GM19099 (cell line): ENCODE measurements at regions not wholly inside any gene's neighbourhood (a gene's known extent, or its start where the extent isn't known, plus 50 kb on each side); places are given as distances from the start of the nearest gene placed in this dataset.
A peak's percentile ranks its signal among the peaks of the same experiment; 100 is the strongest.

Experiments used
- POLR2A ChIP-seq: IDR thresholded peaks from 3 replicates; pipeline ENCODE4 v1.6.1; 2011; ENCODE audit warnings: low read depth; ENCODE audit not compliant: insufficient read length; ENCODE audit errors: extremely low read depth

DNA sequence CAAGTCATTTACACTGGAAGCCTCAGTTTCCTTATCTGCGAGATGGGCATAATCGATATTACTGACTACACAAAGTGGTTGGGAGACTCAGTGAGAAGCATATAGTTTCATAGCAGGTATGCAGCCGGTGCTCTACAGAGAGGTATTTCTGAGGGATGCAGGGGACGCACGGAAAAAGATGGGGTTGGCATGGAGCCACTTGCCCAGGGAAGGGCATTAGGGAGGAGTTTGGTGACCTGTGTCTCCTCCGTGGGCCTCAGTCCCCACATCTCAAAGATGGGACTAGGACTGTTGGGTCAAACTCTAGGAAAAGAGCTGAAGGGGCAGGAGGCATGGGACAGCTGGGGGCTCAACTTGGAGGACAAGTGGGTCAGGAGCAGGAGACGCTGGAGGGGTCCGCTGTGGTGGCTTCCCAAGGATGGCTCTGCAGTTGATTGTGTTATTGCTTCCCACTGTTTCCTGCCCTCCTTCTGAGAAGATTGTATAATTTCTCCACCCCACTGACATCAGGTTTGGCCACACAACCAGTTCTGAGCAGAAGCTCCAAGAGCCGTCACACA lies 158.6 kb upstream of the ALDH1B1 start:
- no peak for TF ChIP-seq POLR2A

DNA sequence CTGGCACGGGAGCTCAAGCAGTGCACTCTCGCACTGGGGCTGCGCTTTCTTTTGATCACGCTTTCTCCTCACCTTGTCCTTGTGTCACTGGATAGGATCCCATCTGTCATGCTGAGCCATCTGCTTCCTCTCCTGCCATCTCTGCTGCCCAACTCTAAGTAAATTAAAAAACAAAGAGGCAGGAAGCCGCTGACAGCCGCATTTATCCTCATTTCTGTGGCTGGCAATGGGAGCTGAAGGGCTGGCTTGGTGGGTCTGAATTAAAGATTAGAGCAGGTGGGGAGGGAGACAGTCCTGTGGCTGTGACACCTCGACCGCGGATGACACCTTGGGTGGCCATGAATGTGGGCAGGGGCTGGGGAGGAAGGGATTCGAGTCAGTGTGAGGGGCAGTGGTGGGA lies 159.2 kb upstream of the ALDH1B1 start:
- no peak for TF ChIP-seq POLR2A

DNA sequence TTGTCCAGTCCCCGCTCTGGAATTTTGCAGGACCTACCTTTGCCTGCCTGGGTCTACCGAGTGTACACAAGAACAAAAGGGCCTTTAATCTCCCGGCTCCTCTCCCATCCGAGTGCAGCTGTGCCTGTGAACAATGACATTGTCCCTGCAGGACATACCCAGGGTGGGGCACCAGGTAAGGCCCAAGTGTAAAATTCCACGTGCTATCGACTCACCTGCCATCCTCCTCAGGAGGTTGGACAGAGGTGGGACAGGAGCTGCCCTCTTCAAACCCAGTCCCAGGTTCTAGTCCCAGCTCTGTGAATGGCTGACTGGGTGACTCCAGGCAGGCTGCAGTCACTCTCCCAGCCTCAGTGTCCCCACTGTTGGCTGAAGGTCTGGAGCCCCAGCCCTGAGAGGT lies 159.6 kb upstream of the ALDH1B1 start:
- no peak for TF ChIP-seq POLR2A

DNA sequence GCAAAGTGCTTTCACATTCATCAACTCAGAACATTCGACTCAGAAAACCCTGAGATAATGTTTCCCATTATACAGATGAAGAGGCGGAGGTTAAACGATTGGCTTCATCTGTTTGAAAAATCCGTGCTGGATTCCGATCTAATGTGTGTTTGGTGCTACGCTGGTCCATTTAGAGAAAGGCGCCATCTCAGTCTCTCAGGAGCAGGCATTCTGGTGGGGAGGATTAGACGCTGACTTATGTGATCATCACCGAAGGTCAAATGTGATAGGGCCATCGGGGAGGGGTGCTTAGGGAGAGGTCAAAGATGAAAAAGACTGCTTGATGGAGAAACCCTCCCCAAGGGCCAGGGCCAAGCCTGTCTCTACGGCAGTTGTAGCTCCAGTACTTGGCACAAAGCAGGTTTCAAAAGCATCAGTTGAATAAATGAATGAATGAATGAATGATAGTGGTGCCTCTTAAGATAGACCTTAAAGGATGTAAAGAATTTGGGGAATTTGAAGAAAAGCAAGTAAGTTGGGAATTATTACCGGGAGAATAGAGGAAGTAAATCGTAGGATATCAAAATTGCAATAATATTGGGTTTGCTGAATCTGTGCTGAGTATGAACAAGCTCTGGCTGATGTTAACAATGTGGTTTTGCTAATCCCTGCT lies 160.6 kb upstream of the SHB start:
- no peak for TF ChIP-seq POLR2A

DNA sequence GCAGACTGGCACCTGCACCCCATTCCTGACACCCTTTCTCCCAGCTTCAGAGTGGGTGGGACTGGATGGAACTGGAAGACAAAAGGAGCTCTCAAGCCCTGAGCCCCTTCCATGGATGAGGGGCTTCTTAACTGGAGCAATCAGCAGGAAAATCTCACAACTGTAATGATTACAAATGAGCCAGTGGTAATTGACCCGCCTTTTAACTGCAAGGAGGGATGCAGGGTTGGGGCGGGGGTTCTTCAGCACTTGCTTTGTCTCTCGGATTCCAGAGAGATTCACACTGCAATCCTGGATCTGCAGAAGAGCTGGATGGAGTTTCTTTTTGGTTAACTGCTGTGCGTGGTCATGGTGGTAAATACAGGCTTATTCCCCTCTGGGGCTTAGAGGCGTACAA lies 160.1 kb upstream of the SHB start:
- no peak for TF ChIP-seq POLR2A

DNA sequence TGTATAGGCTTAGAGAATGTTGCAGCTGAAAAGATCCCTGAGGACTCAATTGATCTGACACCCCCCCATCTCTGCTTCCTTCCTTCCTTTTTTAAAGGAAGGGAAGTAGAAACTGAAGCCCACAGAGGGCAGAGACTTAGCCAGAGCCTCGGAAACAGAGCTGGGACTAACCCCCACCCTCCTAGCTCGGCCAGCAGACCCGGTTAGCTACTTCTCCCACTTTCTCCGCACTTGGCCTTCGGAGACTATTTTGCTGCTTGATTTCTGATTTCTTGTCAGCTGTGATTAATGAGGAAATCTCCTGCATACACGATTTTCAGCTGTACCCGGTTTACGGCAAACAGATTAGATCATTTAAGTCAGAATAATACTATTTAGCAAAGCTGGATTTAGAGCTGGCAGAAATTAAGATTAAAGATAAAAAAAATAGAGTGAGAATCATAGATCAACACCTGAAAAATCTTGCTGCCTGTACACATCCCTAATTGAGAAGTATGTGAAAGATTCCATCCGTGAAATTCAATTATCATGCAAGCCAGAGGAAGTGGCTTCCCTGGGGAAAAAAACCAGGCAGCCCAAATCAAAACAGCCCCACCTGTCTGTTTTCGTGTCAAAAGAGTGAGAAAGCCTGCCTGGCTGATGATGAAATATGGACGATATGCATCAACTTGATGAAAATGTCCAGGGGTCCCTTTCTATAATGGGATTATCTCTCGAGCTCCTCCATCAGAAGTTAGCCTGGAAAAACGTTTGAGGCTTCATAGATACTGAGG lies 159.5 kb upstream of the SHB start:
- no peak for TF ChIP-seq POLR2A

DNA sequence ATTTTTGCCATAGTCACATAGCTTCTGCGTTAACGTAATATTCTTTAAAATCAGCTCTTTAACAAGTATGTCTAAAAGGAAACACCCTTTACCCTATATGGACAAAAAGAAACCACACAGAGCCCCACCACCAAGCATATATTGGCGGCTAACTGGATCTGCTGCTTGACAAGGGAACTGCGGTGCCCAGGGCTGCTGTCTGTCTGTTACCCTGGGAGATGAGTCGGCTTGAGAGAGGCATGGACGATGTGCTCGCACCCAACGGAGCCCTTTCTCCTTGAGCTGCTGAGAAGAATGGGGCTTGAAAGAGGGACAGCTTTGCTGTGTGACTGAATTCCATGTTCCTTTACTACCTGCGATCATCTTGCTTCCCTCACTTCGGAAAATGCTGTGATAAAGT lies 158.6 kb upstream of the SHB start:
- no peak for TF ChIP-seq POLR2A

DNA sequence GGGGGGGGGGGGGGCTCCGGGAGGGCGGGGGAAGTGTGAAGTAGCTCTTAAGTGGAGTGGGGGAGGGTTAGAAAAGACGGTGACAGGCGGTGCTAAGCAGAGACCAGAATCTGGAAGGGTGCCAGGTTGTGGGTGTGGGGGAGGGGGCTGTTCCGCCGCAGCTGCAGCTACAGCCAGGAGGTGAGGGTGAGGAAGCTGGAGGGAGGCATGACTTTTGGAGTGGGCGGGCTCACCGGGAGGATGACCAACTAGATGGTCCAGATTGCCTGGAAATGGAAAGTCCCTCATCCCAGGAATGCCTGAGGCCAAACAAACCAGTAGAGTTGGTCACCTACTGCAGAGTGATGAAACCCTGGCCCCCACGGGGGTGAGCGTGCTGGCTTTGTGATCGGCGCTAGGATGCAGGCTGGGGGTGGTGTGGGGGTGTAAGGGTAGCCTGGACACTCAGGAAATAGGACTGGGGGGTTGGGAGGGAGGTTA lies 158.1 kb upstream of the SHB start:
- TF ChIP-seq POLR2A = peak; percentile 26

DNA sequence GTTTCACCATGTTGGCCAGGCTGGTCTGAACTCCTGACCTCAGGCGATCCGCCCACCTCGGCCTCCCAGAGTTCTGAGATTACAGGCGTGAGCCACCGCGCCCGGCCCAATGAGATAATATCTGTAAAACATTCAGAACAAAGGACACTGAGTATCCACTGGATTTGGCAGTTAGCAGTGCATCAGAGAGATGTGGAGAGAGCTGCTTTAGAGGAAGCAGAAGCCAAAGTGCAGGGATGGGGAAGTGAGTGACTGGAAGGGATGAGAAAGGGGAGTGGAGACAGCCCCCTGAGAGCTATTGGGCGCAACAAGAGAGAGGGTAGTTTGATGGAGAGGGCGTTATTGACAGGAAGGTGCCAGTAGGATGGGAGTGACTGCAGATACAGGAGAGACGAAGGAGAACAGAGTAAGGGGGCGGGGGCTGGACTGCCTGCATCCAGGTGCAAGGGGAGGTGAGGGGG lies 157.5 kb upstream of the SHB start:
- no peak for TF ChIP-seq POLR2A

DNA sequence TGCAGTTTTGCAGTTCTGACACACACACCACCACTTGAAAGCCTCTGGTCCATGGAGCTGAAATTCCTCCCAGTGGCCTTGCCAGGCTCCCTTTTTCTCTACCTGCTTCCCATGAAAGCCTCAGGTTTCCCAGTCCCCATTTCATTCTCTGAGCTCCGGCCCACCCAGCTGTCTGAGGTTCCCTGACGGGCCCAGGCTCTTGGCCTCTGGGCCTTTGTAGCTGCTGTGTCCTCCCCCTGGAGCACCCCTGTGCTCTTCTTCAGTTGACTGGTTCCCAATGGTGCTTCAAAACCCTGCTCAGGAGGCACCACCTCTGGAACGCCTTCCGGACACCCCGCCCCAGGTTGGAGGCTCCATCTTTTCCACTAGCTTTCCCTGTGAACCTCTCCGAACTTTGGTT lies 155.9 kb upstream of the SHB start:
- no peak for TF ChIP-seq POLR2A

DNA sequence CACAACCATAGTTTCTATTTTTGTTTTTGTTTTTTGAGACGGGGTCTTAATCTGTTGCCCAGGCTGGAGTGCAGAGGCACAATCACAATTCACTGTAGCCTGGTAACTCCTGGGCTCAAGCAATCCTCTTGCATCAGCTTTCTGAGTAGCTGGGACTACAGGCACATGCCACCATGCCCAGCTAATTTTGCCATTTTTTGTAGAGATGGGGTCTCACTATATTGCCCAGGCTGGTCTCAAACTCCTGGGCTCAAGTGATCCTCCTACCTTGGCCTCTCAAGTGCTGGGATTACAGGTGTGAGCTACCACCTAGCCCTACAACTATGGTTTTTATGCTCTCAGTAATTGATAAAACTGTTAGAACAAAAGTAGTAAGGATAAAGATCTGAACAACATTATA lies 147.5 kb upstream of the SHB start:
- no peak for TF ChIP-seq POLR2A

DNA sequence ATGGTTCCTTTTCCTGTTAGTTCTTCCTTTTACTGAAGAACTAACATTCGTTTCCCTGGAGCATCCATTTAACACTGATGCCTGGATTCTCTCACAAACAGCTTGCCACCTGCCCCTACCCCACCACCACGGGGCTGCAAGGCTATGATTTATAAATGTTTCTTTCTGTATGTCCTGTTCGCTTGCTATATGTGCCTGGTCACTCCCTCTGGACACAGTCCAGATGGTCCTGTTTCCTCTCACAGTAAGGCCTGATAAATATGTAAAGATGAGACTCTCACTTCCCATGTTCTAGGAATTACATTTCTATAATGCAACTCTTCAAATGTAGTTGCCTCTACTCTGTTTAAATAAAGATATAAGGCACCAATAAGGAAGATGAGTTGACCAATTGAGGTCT lies 146.4 kb upstream of the SHB start:
- TF ChIP-seq POLR2A = no peak

DNA sequence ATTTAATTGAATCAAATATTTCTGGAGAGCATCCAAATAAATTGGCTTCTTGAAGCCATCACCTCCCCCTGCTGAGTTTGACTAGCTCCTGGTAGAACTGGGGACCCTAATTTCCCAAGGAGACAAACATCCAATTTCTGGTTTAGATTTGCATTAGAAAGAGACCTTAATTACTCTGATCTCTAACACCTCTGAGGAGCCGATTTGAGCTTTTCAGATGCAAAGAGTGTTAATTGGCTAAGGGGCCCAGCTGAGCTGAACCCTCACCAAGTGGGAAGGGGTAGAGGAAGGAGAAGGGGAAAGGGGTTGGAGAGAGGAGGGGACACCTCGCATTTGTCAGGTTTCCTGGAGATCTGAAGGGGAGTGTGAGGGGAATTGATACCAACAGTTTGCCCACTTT lies 145.4 kb upstream of the SHB start:
- TF ChIP-seq POLR2A = no peak

DNA sequence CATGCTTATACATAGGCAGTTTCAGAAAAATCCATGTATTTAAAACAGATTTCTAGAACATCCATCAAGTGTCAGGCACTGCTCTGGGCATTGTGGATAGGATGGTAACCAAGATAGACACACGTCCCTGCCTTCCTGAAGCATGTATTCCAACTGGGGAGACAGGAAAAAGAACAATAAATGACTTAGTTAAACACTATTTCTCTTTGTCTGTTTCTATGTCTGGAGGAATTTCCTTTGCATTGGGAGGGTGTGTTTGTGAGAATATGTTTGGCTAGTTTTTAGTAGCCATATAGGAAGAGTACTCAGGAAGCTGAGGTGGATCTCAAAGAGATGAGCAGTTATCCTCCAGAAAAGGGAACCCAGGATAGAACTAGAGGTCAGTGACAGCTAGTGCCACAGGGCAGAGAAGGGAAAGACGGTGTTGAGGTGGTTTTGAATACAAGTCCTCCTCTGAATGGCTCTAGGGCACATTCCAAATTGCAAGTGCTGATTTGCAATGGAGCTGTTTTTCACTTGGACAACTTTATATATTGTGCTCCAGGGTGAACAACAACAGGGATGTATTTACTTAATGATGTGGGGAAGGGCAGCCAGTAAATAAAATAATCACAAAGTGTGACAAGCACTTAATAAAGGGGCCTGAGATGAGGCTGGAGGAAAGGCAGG lies 144.7 kb upstream of the SHB start:
- TF ChIP-seq POLR2A = no peak

DNA sequence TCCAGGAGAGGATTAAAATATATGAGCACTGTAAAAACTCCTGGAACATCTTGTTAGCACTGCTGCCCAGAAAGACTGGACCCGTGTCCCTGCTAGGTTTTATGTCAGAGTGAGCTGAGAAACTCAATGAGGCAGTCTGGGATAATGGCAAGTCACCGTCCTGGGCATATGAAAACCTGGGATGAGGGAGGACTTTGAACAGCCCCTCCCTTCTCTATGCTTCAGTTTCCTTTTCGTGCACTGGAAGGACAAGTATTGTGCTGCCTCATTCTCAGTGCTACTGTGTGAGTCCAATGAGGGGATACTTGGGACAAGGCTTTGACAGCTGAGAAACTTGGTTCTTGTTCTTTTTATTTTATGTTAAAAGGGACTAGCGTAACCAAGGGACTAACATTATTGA lies 143.0 kb upstream of the SHB start:
- TF ChIP-seq POLR2A = no peak
